H9 (cell line): ENCODE measurements at regions not wholly inside any gene's neighbourhood (a gene's known extent, or its start where the extent isn't known, plus 50 kb on each side); places are given as distances from the start of the nearest gene placed in this dataset.

Experiments used
- DNase-seq: peaks from one replicate; pipeline ENCODE4 v3.0.0-alpha.2; 2017
- H2AFZ ChIP-seq: one replicate; pipeline ENCODE4 v1.6.1; 2013; ENCODE audit warnings: mild to moderate bottlenecking, low read length, control low read depth, moderate library complexity
- H2AK5ac ChIP-seq: 2 replicates; pipeline ENCODE4 v1.6.1; 2013; ENCODE audit warnings: low read length, control low read depth, mixed read lengths; ENCODE audit not compliant: insufficient read length
- H2BK120ac ChIP-seq: one replicate; pipeline ENCODE4 v1.6.1; 2013; ENCODE audit warnings: low read depth, mild to moderate bottlenecking, low read length, control low read depth, inconsistent platforms; ENCODE audit not compliant: poor library complexity, severe bottlenecking
- H2BK12ac ChIP-seq: 2 replicates; pipeline ENCODE4 v1.6.1; 2013; ENCODE audit warnings: low read length, control low read depth, mixed read lengths, low read depth; ENCODE audit not compliant: insufficient read length
- H2BK15ac ChIP-seq: 2 replicates; pipeline ENCODE4 v1.6.1; 2013; ENCODE audit warnings: low read depth, low read length, control low read depth
- H2BK20ac ChIP-seq: one replicate; pipeline ENCODE4 v1.6.1; 2013; ENCODE audit warnings: low read depth, mild to moderate bottlenecking, low read length, control low read depth, inconsistent platforms; ENCODE audit not compliant: poor library complexity, severe bottlenecking
- H2BK5ac ChIP-seq: 2 replicates; pipeline ENCODE4 v1.6.1; 2013; ENCODE audit warnings: low read length, control low read depth, mixed read lengths; ENCODE audit not compliant: insufficient read length
- H3K14ac ChIP-seq: 2 replicates; pipeline ENCODE4 v1.6.1; 2013; ENCODE audit warnings: low read length, control low read depth; ENCODE audit not compliant: insufficient read depth
- H3K18ac ChIP-seq: 2 replicates; pipeline ENCODE4 v1.6.1; 2013; ENCODE audit warnings: low read depth, mild to moderate bottlenecking, mixed read lengths, low read length, control low read depth; ENCODE audit not compliant: insufficient read length
- H3K23ac ChIP-seq: 2 replicates; pipeline ENCODE4 v1.6.1; 2013; ENCODE audit warnings: low read length, control low read depth, mixed read lengths, low read depth; ENCODE audit not compliant: insufficient read length
- H3K23me2 ChIP-seq: 2 replicates; pipeline ENCODE4 v1.6.1; 2013; ENCODE audit warnings: low read depth, mild to moderate bottlenecking, mixed read lengths, low read length, control low read depth; ENCODE audit not compliant: insufficient read length, poor library complexity, severe bottlenecking
- H3K27ac ChIP-seq: 2 replicates; pipeline ENCODE4 v1.5.1; 2013; ENCODE audit warnings: low read length, control low read depth, mixed read lengths, low read depth; ENCODE audit not compliant: insufficient read length
- H3K27me3 ChIP-seq: 2 replicates; pipeline ENCODE4 v1.6.1; 2013; ENCODE audit warnings: low read length, control low read depth, inconsistent platforms; ENCODE audit not compliant: insufficient read depth
- H3K4ac ChIP-seq: 2 replicates; pipeline ENCODE4 v1.6.1; 2013; ENCODE audit warnings: low read depth, mild to moderate bottlenecking, control low read depth, inconsistent platforms, low read length, moderate library complexity
- H3K4me1 ChIP-seq: 2 replicates; pipeline ENCODE4 v1.6.1; 2013; ENCODE audit warnings: low read length, control low read depth, inconsistent platforms; ENCODE audit not compliant: insufficient read depth
- H3K4me2 ChIP-seq: 2 replicates; pipeline ENCODE4 v1.6.1; 2013; ENCODE audit warnings: low read length, control low read depth, mixed read lengths; ENCODE audit not compliant: insufficient read length, insufficient read depth
- H3K56ac ChIP-seq: 2 replicates; pipeline ENCODE4 v1.6.1; 2013; ENCODE audit warnings: low read depth, mild to moderate bottlenecking, mixed read lengths, low read length, control low read depth; ENCODE audit not compliant: insufficient read length
- H3K79me1 ChIP-seq: 2 replicates; pipeline ENCODE4 v1.6.1; 2013; ENCODE audit warnings: low read depth, mild to moderate bottlenecking, moderate library complexity, low read length, control low read depth, inconsistent platforms; ENCODE audit not compliant: insufficient read depth, poor library complexity, severe bottlenecking
- H3K79me2 ChIP-seq: 2 replicates; pipeline ENCODE4 v1.6.1; 2013; ENCODE audit warnings: low read length, control low read depth, inconsistent platforms; ENCODE audit not compliant: insufficient read depth
- H3K9ac ChIP-seq: 2 replicates; pipeline ENCODE4 v1.6.1; 2013; ENCODE audit warnings: low read length, control low read depth, mixed read lengths; ENCODE audit not compliant: insufficient read length; ENCODE audit errors: extremely low read depth
- H3K9me3 ChIP-seq: one replicate; pipeline ENCODE4 v1.6.1; 2013; ENCODE audit warnings: low read depth, low read length, inconsistent platforms; ENCODE audit not compliant: control insufficient read depth
- H3T11ph ChIP-seq: one replicate; pipeline ENCODE4 v1.6.1; 2013; ENCODE audit warnings: mild to moderate bottlenecking, low read length, control low read depth, inconsistent platforms
- H4K20me1 ChIP-seq: one replicate; pipeline ENCODE4 v1.6.1; 2013; ENCODE audit not compliant: control insufficient read depth, insufficient read length, insufficient read depth
- H4K5ac ChIP-seq: 2 replicates; pipeline ENCODE4 v1.6.1; 2013; ENCODE audit warnings: low read depth, mild to moderate bottlenecking, mixed read lengths, low read length, control low read depth; ENCODE audit not compliant: insufficient read length
- H4K8ac ChIP-seq: replicated peaks from 2 replicates; pipeline ENCODE4 v1.6.1; 2013; ENCODE audit warnings: low read length, control low read depth, mixed read lengths, low read depth; ENCODE audit not compliant: insufficient read length
- H4K91ac ChIP-seq: 2 replicates; pipeline ENCODE4 v1.6.1; 2013; ENCODE audit warnings: low read depth, mild to moderate bottlenecking, moderate library complexity, mixed read lengths, low read length, control low read depth; ENCODE audit not compliant: insufficient read length
- H3K27ac Mint-ChIP-seq, 3 experiments: 2 replicates in 2 of 3; 3 replicates in 1 of 3; pipeline ENCODE4 v1.8.0; 2020 to 2021; ENCODE audit warnings: mixed read lengths in 3 of 3, mild to moderate bottlenecking in 1 of 3, moderate library complexity in 1 of 3
- H3K27me3 Mint-ChIP-seq: 2 replicates; pipeline ENCODE4 v1.8.0; 2021; ENCODE audit warnings: low read depth, mild to moderate bottlenecking, moderate library complexity, mixed read lengths
- H3K36me3 Mint-ChIP-seq, 3 experiments: 2 replicates in 2 of 3; 3 replicates in 1 of 3; pipeline ENCODE4 v1.8.0; 2020 to 2021; ENCODE audit warnings: low read depth in 3 of 3, mixed read lengths in 3 of 3; ENCODE audit not compliant: insufficient read depth in 1 of 3
- H3K4me1 Mint-ChIP-seq, 2 experiments: 2 replicates each; pipeline ENCODE4 v1.8.0; 2020; ENCODE audit warnings: mixed read lengths in 2 of 2
- H3K4me3 Mint-ChIP-seq, 2 experiments: 2 replicates in 1 of 2; 3 replicates in 1 of 2; pipeline ENCODE4 v1.8.0; 2020 to 2021; ENCODE audit warnings: mild to moderate bottlenecking in 2 of 2, mixed read lengths in 2 of 2, moderate library complexity in 1 of 2
- H3K9me3 Mint-ChIP-seq, 2 experiments: 2 replicates in 1 of 2; 3 replicates in 1 of 2; pipeline ENCODE4 v1.8.0; 2020; ENCODE audit warnings: mild to moderate bottlenecking in 2 of 2, mixed read lengths in 2 of 2, moderate library complexity in 1 of 2
- CTCF ChIP-seq: fragments of 200-600 bp; sonication (generic); conservative IDR thresholded peaks from 3 replicates; pipeline ENCODE4 v1.8.0; 2021; ENCODE audit warnings: antibody characterized with exemption, mild to moderate bottlenecking
- WGBS: extraction: QIAGEN DNeasy Blood & Tissue Kit; methylation state at CpG from one replicate; pipeline ENCODE4 v1.1.7; 2013; ENCODE audit warnings: missing lambda C conversion rate, low lambda C conversion rate, mixed read lengths; ENCODE audit not compliant: insufficient read length; ENCODE audit errors: extremely low coverage; 5-methylcytosine and 5-hydroxymethylcytosine counted together

- no peak overlapping the region for H3K56ac ChIP-seq
- H4K8ac ChIP-seq = no peak overlapping the region
- Mint-ChIP-seq H3K4me1 (peaks cover 4 to 5% of the 10 kb centered on the region in 2 experiments; a peak in 3 of 4 replicates), H3K9me3 (peaks cover 63 to 66% of the 10 kb centered on the region in 2 experiments), H3K4me3 (no peak overlapping the region), H3K27ac (no peak overlapping the region), H3K27me3 (no peaks in the 10 kb centered on the region), H3K36me3 (peaks cover 0 to 5% (median 4%) of the 10 kb centered on the region in 3 experiments; a peak in 5 of 7 replicates)
- H3K14ac ChIP-seq = no peak overlapping the region
- no peak overlapping the region for H2BK20ac ChIP-seq
- H3K4me1 ChIP-seq = no peaks in the 10 kb centered on the region
- no peak overlapping the region for H2BK12ac ChIP-seq
- no peak overlapping the region for H2BK5ac ChIP-seq
- H3K23ac ChIP-seq = no peak overlapping the region
- H4K91ac ChIP-seq = no peak overlapping the region
- no peaks in the 10 kb centered on the region for H3K9me3 ChIP-seq
- no peak overlapping the region for H2AFZ ChIP-seq
- no peaks in the 10 kb centered on the region for H4K20me1 ChIP-seq
- TF ChIP-seq CTCF = no peak
- no peak overlapping the region for H2BK120ac ChIP-seq
- H2BK15ac ChIP-seq = no peak overlapping the region
- H3K18ac ChIP-seq = no peak overlapping the region
- H3K23me2 ChIP-seq = no peaks in the 10 kb centered on the region
- no peaks in the 10 kb centered on the region for H3K27me3 ChIP-seq
- H4K5ac ChIP-seq = no peak overlapping the region
- no CpG with 5 or more reads among the region's 3 CpGs for WGBS
- H2AK5ac ChIP-seq = no peak overlapping the region
- H3K4ac ChIP-seq = no peak overlapping the region
- DNase-seq = no peak
- no peaks in the 10 kb centered on the region for H3K79me1 ChIP-seq
- no peak overlapping the region for H3K27ac ChIP-seq
- no peak overlapping the region for H3T11ph ChIP-seq
- no peak overlapping the region for H3K9ac ChIP-seq
- H3K4me2 ChIP-seq = no peak overlapping the region
- no peaks in the 10 kb centered on the region for H3K79me2 ChIP-seq
Measured at GRCh38 chrX:40333344-40333743, 235.6 kb upstream of the BCOR start.
